ENCODE measurements at regions not wholly inside any gene's neighbourhood (a gene's known extent, or its start where the extent isn't known, plus 50 kb on each side); places are given as distances from the start of the nearest gene placed in this dataset.

DNA sequence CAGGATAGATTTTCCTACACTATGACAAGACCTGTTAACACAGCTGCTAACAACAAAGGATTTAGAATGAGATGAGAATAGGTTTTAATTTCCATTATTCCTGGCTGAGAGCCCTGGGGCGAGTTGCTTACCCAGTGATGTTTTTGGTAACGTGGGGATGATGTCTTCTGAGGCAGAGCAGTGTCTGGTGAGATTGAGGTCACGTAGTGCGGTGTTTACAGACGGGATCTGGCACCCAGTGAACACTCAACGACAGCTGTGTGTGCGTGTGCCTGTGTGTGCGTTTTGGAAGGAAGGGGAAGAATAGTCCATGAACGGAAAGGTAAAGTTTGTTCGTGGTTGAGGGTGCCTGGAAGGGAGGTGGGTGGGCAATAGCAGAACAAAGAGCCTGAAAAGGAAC, 384.7 kb downstream of the C6orf118 start:
- TF ChIP-seq GLIS3 (CRISPR knock-in tag; IDR thresholded peaks at IDR 0.05), result no peak
- no peak for TF ChIP-seq ARNTL (CRISPR knock-in tag; IDR thresholded peaks at IDR 0.05; ENCODE audit: borderline replicate concordance, low read depth)
- TF ChIP-seq, protein P1, sequence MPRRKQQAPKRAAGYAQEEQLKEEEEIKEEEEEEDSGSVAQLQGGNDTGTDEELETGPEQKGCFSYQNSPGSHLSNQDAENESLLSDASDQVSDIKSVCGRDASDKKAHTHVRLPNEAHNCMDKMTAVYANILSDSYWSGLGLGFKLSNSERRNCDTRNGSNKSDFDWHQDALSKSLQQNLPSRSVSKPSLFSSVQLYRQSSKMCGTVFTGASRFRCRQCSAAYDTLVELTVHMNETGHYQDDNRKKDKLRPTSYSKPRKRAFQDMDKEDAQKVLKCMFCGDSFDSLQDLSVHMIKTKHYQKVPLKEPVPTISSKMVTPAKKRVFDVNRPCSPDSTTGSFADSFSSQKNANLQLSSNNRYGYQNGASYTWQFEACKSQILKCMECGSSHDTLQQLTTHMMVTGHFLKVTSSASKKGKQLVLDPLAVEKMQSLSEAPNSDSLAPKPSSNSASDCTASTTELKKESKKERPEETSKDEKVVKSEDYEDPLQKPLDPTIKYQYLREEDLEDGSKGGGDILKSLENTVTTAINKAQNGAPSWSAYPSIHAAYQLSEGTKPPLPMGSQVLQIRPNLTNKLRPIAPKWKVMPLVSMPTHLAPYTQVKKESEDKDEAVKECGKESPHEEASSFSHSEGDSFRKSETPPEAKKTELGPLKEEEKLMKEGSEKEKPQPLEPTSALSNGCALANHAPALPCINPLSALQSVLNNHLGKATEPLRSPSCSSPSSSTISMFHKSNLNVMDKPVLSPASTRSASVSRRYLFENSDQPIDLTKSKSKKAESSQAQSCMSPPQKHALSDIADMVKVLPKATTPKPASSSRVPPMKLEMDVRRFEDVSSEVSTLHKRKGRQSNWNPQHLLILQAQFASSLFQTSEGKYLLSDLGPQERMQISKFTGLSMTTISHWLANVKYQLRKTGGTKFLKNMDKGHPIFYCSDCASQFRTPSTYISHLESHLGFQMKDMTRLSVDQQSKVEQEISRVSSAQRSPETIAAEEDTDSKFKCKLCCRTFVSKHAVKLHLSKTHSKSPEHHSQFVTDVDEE (CRISPR knock-in tag; IDR thresholded peaks at IDR 0.05), result no peak
- no peak for TF ChIP-seq ZFP30 (CRISPR knock-in tag; IDR thresholded peaks at IDR 0.05)
- no peak for TF ChIP-seq ZFP3 (CRISPR knock-in tag; IDR thresholded peaks at IDR 0.05)
- TF ChIP-seq, protein P2, sequence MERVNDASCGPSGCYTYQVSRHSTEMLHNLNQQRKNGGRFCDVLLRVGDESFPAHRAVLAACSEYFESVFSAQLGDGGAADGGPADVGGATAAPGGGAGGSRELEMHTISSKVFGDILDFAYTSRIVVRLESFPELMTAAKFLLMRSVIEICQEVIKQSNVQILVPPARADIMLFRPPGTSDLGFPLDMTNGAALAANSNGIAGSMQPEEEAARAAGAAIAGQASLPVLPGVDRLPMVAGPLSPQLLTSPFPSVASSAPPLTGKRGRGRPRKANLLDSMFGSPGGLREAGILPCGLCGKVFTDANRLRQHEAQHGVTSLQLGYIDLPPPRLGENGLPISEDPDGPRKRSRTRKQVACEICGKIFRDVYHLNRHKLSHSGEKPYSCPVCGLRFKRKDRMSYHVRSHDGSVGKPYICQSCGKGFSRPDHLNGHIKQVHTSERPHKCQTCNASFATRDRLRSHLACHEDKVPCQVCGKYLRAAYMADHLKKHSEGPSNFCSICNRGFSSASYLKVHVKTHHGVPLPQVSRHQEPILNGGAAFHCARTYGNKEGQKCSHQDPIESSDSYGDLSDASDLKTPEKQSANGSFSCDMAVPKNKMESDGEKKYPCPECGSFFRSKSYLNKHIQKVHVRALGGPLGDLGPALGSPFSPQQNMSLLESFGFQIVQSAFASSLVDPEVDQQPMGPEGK (CRISPR knock-in tag; IDR thresholded peaks at IDR 0.05; ENCODE audit: borderline replicate concordance), result no peak
- TF ChIP-seq RARB (CRISPR knock-in tag; IDR thresholded peaks at IDR 0.05), result no peak
- TF ChIP-seq BACH2 (CRISPR knock-in tag; IDR thresholded peaks at IDR 0.05; ENCODE audit: borderline replicate concordance), result no peak

All from SK-N-SH treated with all-trans-retinoic acid at 6 μM for 48 hours (cell line).